ENCODE measurements at regions not wholly inside any gene's neighbourhood (a gene's known extent, or its start where the extent isn't known, plus 50 kb on each side); places are given as distances from the start of the nearest gene placed in this dataset.

- no peak for TF ChIP-seq CTCF (IDR thresholded peaks at IDR 0.05; ENCODE audit: low read depth, low read length)
- TF ChIP-seq POLR2A (IDR thresholded peaks at IDR 0.05; ENCODE audit: extremely low read depth, insufficient read length): no peak
These were observed 356.2 kb downstream of the MYCN start for GRCh38 chr2:16296331-16297250.

Measured in NB4 (cell line).